Kasumi-1 (cell line): ENCODE measurements at regions not wholly inside any gene's neighbourhood (a gene's known extent, or its start where the extent isn't known, plus 50 kb on each side); places are given as distances from the start of the nearest gene placed in this dataset.

ENCODE experiments used
- DNase-seq, 2 experiments: peaks; one replicate each; lab custom pipeline; 2025; lab: John Stamatoyannopoulos, UW

DNA sequence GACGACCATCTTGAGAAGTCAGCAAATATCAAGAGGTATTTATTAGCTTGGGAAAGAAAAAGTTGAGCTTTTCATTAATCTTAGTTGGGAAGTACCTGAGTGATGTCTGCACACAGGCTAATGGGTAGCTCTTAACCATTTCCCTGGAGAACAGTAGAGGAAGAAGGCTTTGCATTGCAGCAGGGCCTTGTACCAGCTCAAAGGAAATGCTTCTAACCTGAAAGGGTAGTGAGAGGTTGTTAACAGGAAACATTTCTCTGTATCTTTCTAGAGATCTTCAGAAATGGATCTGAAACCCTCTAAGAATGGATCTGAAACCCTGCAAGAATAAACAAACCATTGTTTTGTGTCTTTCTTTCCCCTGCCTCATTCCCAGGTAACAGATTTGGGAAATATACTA is 393.3 kb downstream of the PLK2 start:
- no peak for DNase-seq

DNA sequence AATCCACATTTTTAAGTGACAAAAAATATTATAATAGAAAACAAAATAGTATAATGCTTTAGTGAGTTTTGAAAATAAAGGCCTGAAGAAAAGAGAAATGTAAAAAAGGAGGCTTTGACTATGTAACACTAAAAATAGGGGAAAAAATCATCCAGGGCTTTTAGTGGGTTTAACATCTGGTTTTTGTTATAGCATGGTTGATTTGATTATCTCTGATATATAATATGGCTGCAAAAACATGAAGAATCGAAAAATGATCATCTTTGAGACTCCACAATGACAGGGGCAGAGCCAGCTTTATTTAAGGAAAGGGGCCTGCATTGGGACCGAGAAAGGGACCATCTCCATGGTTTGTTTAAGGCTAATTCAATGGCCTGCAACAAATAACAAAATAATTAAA is 393.8 kb downstream of the PLK2 start:
- no peak for DNase-seq

- no peak for DNase-seq
Observed at GRCh38 chr5:58064801-58065200, 395.1 kb downstream of the PLK2 start.

- no peak for DNase-seq
Observed at GRCh38 chr5:58060996-58061395, 398.9 kb downstream of the PLK2 start.

GRCh38 chr5:58057324-58057723 is 402.6 kb downstream of the PLK2 start:
- DNase-seq = no peak

- no peak for DNase-seq
Observed at GRCh38 chr5:58056546-58056945, 403.3 kb downstream of the PLK2 start.

DNA sequence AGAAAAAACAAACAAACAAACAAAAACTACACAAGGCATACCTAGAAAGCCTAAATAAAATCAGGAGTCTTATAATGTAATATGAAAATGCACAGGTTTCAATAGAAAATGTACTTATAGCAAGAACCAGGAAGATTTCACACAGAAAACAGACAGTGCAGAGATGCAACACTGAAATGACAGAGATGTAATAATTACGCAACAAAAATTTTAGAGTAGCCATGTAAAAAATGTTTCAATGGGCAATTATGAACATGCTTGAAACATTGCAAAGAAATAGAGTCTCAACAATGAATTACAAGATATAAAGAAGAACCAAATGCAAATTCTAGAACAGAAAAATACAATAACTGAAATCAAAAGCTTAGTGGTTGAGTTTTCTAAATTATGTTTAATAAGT is 405.9 kb downstream of the PLK2 start:
- DNase-seq = no peak

- DNase-seq = no peak
Observed at GRCh38 chr5:58048954-58049353, 410.9 kb downstream of the PLK2 start.

- no peak for DNase-seq
Observed at GRCh38 chr5:58048185-58048925, 411.5 kb downstream of the PLK2 start.

DNA sequence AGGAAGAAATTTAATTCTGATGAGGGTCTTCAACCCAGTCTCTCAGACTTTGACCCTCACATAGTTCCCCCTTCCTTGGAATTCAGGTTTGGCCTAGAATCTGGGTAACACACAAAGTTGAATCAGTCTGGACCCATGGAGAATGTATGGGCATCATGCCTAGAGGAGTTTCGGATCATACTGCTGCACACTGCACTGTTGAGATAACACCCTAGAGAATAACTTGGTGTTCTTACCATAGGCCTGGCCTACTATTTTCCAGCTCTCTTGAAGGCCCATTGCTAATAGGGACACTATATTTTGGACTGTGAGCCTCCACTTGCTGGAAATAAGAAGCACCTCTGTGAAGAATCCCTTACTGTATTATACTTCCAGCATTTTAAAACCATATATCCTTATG is 413.5 kb downstream of the PLK2 start:
- no peak for DNase-seq

- no peak for DNase-seq
Observed at GRCh38 chr5:58044166-58044565, 415.7 kb downstream of the PLK2 start.

- DNase-seq = no peak
Observed at GRCh38 chr5:58043032-58043945, 416.6 kb downstream of the PLK2 start.

DNA sequence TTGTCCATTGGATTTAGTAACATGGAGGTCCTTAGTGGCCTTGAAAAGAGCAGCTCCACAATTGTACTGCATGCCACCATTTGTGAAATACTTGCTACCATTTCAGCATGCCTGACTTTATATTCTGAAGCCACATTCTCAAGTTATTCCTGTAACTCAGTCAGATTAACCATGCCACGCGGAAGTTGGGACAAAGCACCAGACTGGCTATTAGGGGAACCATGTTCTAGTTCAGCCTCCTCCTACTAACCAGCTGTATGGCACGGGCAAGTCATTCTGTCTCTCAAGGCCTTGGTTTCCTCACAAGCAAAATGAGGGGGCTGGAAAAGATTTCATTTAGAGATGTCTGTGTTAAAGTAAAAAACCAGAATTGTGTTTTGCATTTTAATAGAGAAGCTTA is 418.0 kb downstream of the PLK2 start:
- no peak for DNase-seq

DNA sequence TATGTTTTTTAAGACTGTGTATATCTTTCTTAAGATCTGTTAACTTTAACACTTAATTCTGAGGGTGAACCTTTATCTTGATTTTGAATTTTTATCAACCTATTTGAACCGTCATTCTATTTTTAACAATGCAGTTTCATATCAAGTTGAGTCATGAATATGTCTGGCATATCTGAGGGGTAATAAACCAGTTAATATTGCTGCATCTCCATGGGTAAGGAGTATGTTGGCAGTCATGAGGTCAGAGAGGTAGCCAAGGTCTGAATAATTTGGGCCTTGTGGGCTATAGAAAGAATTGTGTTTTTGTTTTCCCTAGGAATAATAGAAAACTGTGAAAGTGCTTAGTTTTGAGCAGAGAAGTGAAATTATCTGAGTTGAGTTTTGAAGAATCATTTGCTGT is 419.0 kb downstream of the PLK2 start:
- DNase-seq = no peak

GRCh38 chr5:58040044-58040443 is 419.8 kb downstream of the PLK2 start:
- no peak for DNase-seq

GRCh38 chr5:58037899-58038298 is 422.0 kb downstream of the PLK2 start:
- DNase-seq = no peak

DNA sequence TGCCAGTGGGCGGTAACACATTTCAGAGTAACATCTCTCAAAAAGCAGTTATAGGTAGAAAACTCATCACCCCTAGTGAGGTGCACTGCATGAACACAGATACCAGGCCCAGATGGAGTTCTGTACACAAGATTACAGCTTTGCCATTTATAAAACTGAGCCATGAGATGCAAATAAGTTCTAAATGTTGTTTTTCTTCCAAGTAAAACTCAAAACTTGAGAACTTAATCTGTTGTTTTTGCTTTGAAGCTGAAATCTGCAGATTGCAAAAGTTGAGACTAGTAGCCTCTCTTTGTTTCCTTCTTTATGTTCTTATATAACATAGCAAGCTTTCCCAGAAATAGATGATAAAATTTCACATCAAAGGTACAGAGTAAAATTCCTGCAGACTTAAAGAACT is 434.1 kb downstream of the PLK2 start:
- no peak for DNase-seq

DNA sequence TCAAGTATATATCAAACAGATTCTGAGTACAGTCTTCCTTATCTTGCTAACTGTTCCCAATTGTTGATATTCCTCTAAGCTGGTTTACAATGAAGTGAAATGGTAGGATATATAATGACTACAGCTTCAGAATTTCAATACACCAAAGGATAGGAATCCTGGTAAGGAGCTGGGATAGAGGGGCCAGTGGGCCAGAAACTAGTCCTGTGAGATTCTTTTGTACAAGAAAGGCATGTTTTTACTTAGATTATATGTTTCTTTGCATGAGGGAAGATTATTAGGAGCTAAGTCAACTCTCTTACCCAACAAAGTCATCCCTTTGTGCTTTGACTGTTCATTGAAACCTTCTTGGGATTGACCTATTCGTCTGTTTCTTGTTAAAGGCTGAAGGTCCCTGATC is 435.7 kb downstream of the PLK2 start:
- no peak for DNase-seq

- DNase-seq = no peak
Observed at GRCh38 chr5:58022055-58022454, 437.8 kb downstream of the PLK2 start.

- DNase-seq = no peak
Observed at GRCh38 chr5:58021466-58021865, 438.4 kb downstream of the PLK2 start.

- no peak for DNase-seq
Observed at GRCh38 chr5:58019614-58020013, 440.3 kb downstream of the PLK2 start.

GRCh38 chr5:58018016-58018415 is 441.9 kb downstream of the PLK2 start:
- no peak for DNase-seq

DNA sequence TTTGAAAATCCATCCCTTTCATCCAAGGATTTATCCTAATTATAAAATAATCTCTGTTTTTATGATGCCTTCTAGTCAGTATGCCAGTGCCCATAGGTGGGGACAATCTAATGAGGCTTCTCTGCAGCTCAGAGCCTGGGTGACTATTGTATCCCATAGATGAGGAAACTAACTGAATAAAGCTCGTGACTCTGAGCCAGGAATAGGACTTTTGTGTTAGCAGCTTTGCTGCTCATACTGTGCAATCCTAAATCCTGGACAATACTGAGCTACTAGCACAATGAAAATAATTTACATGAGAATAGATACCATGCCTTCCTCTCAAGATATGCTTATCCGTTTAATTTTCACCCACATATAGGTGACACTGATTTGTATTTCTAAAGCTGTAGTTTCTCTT is 443.0 kb downstream of the PLK2 start:
- DNase-seq = no peak
